GM12891 (cell line): ENCODE measurements at regions not wholly inside any gene's neighbourhood (a gene's known extent, or its start where the extent isn't known, plus 50 kb on each side); places are given as distances from the start of the nearest gene placed in this dataset.
"Not testable (repeated sequence)": the region's sequence is repeated elsewhere in the genome, so short reads cannot be mapped to it uniquely, and the experiment has no call there.

ENCODE experiments used
- DNase-seq: peaks from one replicate; pipeline ENCODE4 v3.0.0; 2011; ENCODE audit warnings: low spot score; ENCODE audit not compliant: insufficient read length
- FAIRE-seq: peaks from 2 replicates; lab custom pipeline; 2011; peaks lifted over from hg19 to GRCh38; lab: Jason Lieb, UNC
- PAX5 ChIP-seq: IDR thresholded peaks from 2 replicates; pipeline ENCODE4 v1.6.1; 2011; ENCODE audit warnings: low read length, moderate library complexity, mild to moderate bottlenecking; ENCODE audit not compliant: insufficient read depth, severe bottlenecking
- POLR2A ChIP-seq: IDR thresholded peaks from 2 replicates; pipeline ENCODE4 v1.6.1; 2011; ENCODE audit warnings: low read depth, low read length, control low read depth
- POLR2AphosphoS5 ChIP-seq: IDR thresholded peaks from 2 replicates; pipeline ENCODE4 v1.6.1; 2011; ENCODE audit warnings: low read depth, low read length, control low read depth
- POU2F2 ChIP-seq: IDR thresholded peaks from 2 replicates; pipeline ENCODE4 v1.6.1; 2011; ENCODE audit warnings: low read depth, mild to moderate bottlenecking, control low read depth, low read length, moderate library complexity
- SPI1 ChIP-seq: IDR thresholded peaks from 2 replicates; pipeline ENCODE4 v1.6.1; 2011; ENCODE audit warnings: low read depth, low read length, control low read depth
- TAF1 ChIP-seq: IDR thresholded peaks from 2 replicates; pipeline ENCODE4 v1.6.1; 2011; ENCODE audit warnings: low read depth, low read length, control low read depth

DNA sequence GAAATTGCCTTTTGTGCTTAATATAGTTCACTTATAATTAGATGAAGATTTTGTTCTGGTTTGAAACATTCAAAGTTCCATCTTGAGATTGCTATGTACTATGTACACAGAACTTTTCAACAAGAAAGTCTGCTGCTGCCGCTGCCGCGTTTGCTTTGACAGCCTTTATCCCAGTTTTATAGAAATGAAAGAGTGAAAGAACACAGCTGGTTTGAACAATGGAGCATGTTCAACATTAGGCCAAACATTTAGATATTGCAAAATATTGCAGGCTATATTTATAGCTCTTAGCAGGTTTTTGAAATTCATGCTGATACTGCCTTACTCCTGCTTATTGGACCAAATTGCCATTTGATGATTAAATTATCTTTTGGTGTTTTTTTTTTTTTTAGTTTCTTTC lies 299.8 kb upstream of the PRKD1 start:
- TF ChIP-seq TAF1: no peak
- no peak for TF ChIP-seq POLR2AphosphoS5
- TF ChIP-seq SPI1: no peak
- no peak for DNase-seq

DNA sequence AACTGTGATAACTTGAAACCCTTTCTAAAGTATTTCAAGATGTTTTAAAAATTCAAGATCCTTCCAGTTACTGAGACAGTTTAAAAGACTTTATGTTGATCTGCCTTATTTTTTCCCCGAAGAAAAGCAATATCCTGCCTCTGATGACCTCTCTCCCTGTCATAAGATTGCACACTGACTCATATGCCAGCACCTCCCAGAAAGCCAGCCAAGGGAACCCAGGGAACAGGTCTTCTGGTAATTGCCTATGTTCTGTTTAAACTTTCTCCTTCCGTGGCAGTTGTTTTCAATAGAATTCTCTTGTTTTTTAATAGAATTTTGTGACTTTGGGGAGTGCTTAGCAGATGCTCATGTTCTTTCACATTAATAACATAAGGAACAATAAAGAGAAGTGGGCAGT lies 300.2 kb upstream of the PRKD1 start:
- FAIRE-seq (no peak), DNase-seq (no peak)
- TF ChIP-seq TAF1 (no peak), POU2F2 (no peak), PAX5 (no peak), SPI1 (no peak), POLR2A (no peak), POLR2AphosphoS5 (no peak)

More for the DNA sequence above, 299.8 kb upstream of the PRKD1 start:
- FAIRE-seq: no peak

GRCh38 chr14:30230719-30231118 lies 303.1 kb upstream of the PRKD1 start:
- FAIRE-seq: no peak
- TF ChIP-seq POU2F2 (no peak), POLR2AphosphoS5 (no peak), PAX5 (no peak), SPI1 (no peak), TAF1 (no peak), POLR2A (no peak)
- DNase-seq: no peak

DNA sequence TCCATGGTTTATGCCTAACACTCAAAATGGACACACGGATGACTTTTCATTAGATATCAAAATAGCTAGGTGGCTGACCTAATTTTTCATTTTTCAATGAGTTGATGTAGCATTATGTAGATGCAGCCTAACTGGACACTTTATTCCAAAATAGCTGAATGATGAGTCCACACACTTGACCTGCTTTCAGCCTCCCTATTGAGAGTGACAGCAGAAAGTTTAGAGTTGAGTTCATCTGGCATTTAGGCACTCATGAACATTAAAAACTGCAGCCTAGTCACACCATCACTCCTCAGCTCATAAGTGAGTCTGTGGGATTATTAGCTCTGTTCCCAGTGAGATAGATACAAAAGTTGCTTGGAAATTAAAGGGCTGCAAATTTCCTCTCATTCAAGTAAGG lies 307.3 kb upstream of the PRKD1 start:
- no peak for DNase-seq
- FAIRE-seq: no peak
- TF ChIP-seq POLR2AphosphoS5 (no peak), PAX5 (no peak), SPI1 (no peak), POU2F2 (no peak), POLR2A (no peak)

DNA sequence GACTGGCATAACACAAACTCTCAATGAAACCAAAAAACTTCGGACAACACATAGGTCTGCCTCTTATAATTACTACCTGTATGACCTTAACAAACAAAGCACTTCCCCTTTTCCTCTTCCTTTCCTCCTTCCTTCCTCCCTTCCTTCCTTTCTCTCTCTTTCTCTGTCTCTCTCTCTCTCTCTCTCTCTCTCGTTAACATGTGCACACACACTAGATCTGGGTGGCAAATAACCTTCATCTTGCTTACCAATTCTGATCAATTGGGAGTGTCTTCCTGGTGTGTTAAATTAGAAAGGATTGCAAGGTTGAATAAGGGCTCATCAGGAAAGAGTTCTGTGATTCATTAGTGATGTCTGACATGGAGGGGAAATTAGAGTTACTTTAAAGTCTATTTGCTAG lies 307.8 kb upstream of the PRKD1 start:
- DNase-seq (no peak), FAIRE-seq (no peak)
- TF ChIP-seq PAX5 (no peak), POLR2AphosphoS5 (no peak)

GRCh38 chr14:30238936-30239335 lies 311.3 kb upstream of the PRKD1 start:
- FAIRE-seq: no peak
- TF ChIP-seq TAF1: no peak
- no peak for TF ChIP-seq POU2F2
- TF ChIP-seq PAX5: no peak
- no peak for TF ChIP-seq SPI1
- no peak for TF ChIP-seq POLR2A
- TF ChIP-seq POLR2AphosphoS5: no peak
- DNase-seq: no peak

- TF ChIP-seq PAX5 (no peak), POLR2A (no peak), POU2F2 (no peak), SPI1 (no peak), TAF1 (no peak), POLR2AphosphoS5 (no peak)
- DNase-seq: no peak
- no peak for FAIRE-seq
Measured at GRCh38 chr14:30240018-30240417, 312.4 kb upstream of the PRKD1 start.

DNA sequence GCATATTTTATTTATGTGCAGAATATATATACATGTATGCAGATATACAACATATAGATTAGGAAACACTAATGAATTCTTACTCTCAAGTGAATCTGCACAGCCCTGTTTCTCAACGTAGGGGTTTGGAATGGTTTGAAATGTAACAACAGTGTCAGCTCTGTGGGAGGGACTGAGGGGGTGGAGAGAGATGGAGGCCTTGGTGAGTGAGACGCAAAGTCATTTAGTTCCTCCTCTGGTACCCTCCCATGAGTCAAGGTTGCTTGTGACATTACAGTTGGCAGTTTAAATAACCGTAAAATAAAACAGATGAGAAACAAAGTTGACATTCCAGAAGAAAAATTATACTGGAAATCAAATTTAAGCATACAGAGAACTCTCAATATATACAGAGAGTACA lies 313.0 kb upstream of the PRKD1 start:
- DNase-seq (no peak), FAIRE-seq (no peak)
- TF ChIP-seq SPI1 (no peak), POU2F2 (no peak), PAX5 (no peak), POLR2A (no peak), TAF1 (no peak), POLR2AphosphoS5 (no peak)

- TF ChIP-seq SPI1: no peak
- TF ChIP-seq TAF1: no peak
- TF ChIP-seq POU2F2: no peak
- TF ChIP-seq POLR2AphosphoS5: no peak
- TF ChIP-seq PAX5: no peak
- TF ChIP-seq POLR2A: no peak
- no peak for FAIRE-seq
- no peak for DNase-seq
Measured at GRCh38 chr14:30242744-30243143, 315.1 kb upstream of the PRKD1 start.

DNA sequence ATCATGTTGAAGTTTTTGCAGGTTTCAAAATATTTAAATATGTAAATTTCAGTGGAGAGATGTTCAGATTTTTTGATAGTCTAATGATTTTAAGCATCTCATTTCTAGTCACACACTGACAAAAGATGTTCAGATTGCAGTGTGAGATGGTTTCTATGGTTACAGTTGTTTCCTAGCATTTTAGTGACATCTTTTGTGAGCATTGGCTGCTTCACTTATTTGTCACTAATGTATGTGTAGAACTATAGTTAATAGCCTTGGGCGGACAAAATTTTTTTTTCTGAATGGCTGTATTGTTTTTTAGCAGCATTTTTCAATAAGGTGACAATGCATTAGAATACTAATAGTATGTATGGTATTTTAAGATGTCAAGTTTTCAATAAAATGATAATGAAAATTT lies 315.6 kb upstream of the PRKD1 start:
- no peak for DNase-seq
- no peak for FAIRE-seq

DNA sequence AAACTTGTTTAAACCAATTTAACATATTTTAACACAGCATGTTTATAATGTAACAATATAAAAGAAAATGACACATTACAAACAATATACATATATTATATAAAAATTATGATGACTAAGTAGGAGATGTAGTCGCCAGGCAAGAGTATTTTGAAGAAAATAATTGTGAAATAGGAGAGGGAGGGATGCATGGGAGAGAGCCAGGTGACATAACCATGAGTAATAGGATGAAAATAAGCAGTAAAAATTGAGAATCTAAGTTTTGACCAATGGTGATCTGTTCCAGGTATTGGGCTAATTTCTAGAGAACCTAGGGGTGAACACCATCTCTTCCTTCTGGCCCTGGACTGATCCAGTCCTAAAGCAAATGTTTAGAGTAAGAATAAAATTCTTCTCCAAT lies 315.2 kb upstream of the G2E3 start:
- DNase-seq: no peak
- TF ChIP-seq POLR2AphosphoS5: no peak
- no peak for TF ChIP-seq POLR2A
- TF ChIP-seq POU2F2: no peak
- TF ChIP-seq PAX5: no peak
- no peak for TF ChIP-seq TAF1
- TF ChIP-seq SPI1: no peak
- no peak for FAIRE-seq

More for the DNA sequence above, 315.6 kb upstream of the PRKD1 start:
- TF ChIP-seq TAF1 (no peak), PAX5 (no peak), POLR2AphosphoS5 (no peak), POU2F2 (no peak), POLR2A (no peak), SPI1 (no peak)

DNA sequence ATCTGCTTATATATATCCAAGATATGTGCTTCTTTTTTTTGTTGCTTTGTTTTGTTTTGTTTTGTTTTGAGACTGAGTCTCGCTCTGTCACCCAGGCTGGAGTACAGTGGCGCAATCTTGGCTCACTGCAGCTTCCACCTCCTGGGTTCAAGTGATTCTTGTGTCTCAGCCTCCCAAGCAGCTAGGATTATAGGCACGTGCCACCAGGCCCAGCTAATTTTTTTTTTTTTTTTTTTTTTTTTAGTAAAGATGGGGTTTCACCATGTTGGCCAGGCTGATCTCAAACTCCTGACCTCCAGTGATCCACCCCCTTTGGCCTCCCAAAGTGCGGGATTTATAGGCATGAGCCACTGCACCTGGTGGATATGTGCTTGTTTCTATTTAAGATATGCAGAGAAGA lies 314.6 kb upstream of the G2E3 start:
- not testable (repeated sequence) for DNase-seq, FAIRE-seq
